ENCODE measurements at regions not wholly inside any gene's neighbourhood (a gene's known extent, or its start where the extent isn't known, plus 50 kb on each side); places are given as distances from the start of the nearest gene placed in this dataset.
"Not testable (repeated sequence)": the region's sequence is repeated elsewhere in the genome, so short reads cannot be mapped to it uniquely, and the experiment has no call there.

- Histone ChIP-seq H3K4me1 (peaks cover 7 to 60% (median 42%) of the 10 kb centered on the region in 4 donors), H3K27me3 (no peaks in the 10 kb centered on the region), H3K27ac (peak overlapping the region; percentile 79 to 88), H3K4me3 (no peak overlapping the region), H3K9me3 (no peaks in the 10 kb centered on the region), H3K36me3 (no peaks in the 10 kb centered on the region)
- DNase-seq, result no peak
- TF ChIP-seq, protein P1, sequence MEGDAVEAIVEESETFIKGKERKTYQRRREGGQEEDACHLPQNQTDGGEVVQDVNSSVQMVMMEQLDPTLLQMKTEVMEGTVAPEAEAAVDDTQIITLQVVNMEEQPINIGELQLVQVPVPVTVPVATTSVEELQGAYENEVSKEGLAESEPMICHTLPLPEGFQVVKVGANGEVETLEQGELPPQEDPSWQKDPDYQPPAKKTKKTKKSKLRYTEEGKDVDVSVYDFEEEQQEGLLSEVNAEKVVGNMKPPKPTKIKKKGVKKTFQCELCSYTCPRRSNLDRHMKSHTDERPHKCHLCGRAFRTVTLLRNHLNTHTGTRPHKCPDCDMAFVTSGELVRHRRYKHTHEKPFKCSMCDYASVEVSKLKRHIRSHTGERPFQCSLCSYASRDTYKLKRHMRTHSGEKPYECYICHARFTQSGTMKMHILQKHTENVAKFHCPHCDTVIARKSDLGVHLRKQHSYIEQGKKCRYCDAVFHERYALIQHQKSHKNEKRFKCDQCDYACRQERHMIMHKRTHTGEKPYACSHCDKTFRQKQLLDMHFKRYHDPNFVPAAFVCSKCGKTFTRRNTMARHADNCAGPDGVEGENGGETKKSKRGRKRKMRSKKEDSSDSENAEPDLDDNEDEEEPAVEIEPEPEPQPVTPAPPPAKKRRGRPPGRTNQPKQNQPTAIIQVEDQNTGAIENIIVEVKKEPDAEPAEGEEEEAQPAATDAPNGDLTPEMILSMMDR (IDR thresholded peaks at IDR 0.05), result no peak
- intact Hi-C loops (cut with DNase I; ENCODE audit: low total_unique reads), result loop anchor here (10.0 kb wide), 2 partner anchors 45 to 75 kb away; partner anchors contain the start of genes SEPTIN10 and SOWAHC
These were observed 75.8 kb downstream of the SOWAHC start for GRCh38 chr2:109689973-109690372.

GRCh38 chr2:109690457-109690821 is 76.3 kb downstream of the SOWAHC start:
- Histone ChIP-seq H3K9me3 (no peaks in the 10 kb centered on the region), H3K36me3 (no peaks in the 10 kb centered on the region), H3K4me3 (no peak overlapping the region), H3K27ac (peak overlapping the region; percentile 79 to 88), H3K4me1 (peaks cover 7 to 60% (median 42%) of the 10 kb centered on the region in 4 donors), H3K27me3 (no peaks in the 10 kb centered on the region)
- intact Hi-C loops (cut with DNase I; ENCODE audit: low total_unique reads), result loop anchor here (10.0 kb wide), 2 partner anchors 46 to 76 kb away; partner anchors contain the start of genes SEPTIN10 and SOWAHC
- TF ChIP-seq, protein P1 (IDR thresholded peaks at IDR 0.05), result no peak
- DNase-seq, result no peak

DNA sequence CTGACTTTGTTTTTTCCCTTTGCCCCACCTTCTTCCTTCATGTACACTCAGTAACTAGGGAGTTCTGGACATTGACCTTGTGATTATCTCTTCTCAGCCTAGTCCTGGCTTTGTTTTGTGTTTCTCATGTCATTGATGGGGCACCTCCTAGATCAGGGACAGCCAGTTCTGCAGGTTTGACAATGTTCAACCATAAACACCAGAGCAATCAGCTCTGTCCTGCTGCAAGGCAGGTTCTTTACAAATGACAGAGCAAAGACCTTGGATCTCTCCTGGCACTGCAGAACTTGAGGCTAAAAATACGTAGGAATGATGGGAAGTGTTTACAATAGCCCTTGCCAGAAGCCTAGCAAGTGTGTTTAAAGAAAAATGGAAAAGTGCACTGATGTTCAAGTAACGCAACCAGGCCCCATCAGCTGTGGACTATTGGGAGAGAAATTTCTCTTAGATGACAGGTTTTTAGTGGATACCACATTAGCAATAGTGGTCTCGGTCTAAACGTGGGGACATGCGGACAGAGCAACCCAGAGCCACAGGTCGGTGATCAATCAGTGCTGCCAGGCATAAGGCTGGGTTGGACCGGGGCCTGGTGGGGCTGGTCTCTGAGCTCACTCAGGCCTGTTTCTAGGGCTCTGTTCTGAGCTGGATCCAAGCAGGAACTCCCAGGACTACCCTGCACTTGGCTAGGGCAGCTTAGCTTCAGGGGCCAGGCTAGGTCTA is 76.8 kb downstream of the SOWAHC start:
- Histone ChIP-seq H3K9me3 (no peaks in the 10 kb centered on the region), H3K4me1 (peaks cover 7 to 60% (median 42%) of the 10 kb centered on the region in 4 donors), H3K27ac (peak overlapping the region; percentile 79 to 88), H3K4me3 (no peak overlapping the region), H3K36me3 (no peaks in the 10 kb centered on the region), H3K27me3 (no peaks in the 10 kb centered on the region)
- intact Hi-C loops (cut with DNase I; ENCODE audit: low total_unique reads), result loop anchor here (10.0 kb wide), 2 partner anchors 46 to 76 kb away; partner anchors contain the start of genes SEPTIN10 and SOWAHC
- peak; percentile 44 to 81 for DNase-seq
- TF ChIP-seq, protein P1 (IDR thresholded peaks at IDR 0.05), result no peak

DNA sequence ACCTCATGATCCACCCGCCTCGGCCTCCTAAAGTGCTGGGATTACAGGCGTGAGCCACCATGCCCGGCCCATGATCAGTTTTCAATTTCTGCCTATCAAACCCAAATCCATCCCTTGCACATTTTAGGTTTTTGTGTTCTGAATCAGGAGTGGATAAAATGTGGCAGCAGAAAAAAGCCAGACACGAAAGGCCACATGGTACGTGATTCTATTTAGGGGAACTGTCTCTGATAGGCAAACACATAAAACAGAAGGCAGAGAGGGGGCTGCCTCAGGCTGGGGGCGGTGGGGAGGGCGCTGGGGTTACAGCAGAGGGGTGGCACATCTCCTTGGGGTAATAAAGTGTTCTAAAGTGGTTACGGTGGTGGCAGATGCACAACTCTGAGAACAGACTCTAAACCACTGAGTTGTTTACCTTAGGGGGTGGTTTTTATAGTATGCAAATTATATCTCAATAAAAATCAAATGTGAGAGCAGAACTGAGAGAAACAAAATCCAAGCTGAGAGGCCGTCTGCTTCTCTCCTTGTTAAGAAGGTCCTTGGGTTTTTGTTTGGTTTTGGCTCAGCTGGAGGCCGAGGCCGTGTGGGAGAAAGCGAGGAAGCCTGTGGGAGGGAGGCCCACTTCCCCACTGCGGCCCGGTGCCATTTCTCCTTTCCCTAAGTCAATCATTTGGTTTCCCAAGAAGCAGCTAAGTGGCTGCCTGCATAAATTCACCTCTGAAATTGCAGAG is 78.0 kb downstream of the SOWAHC start:
- intact Hi-C loops (cut with DNase I; ENCODE audit: low total_unique reads), result loop anchor here (10.0 kb wide), 2 partner anchors 47 to 77 kb away; partner anchors contain the start of genes SEPTIN10 and SOWAHC
- H3K27me3 ChIP-seq, result no peaks in the 10 kb centered on the region
- H3K9me3 ChIP-seq, result no peaks in the 10 kb centered on the region
- H3K36me3 ChIP-seq, result no peaks in the 10 kb centered on the region
- DNase-seq, result no peak
- H3K4me3 ChIP-seq, result no peak overlapping the region
- TF ChIP-seq, protein P1 (IDR thresholded peaks at IDR 0.05), result no peak
- H3K27ac ChIP-seq, result peak overlapping the region; percentile 79 to 88
- peaks cover 7 to 60% (median 42%) of the 10 kb centered on the region in 4 donors for H3K4me1 ChIP-seq

- peaks cover 7 to 60% (median 42%) of the 10 kb centered on the region in 4 donors for H3K4me1 ChIP-seq
- not testable (repeated sequence) for H3K4me3 ChIP-seq, H3K27me3 ChIP-seq, H3K36me3 ChIP-seq, DNase-seq, H3K9me3 ChIP-seq
- intact Hi-C loops (cut with DNase I; ENCODE audit: low total_unique reads), result loop anchor here (10.0 kb wide), 2 partner anchors 48 to 78 kb away; partner anchors contain the start of genes SEPTIN10 and SOWAHC
- peak overlapping the region; percentile 79 to 88 for H3K27ac ChIP-seq
These were observed 78.7 kb downstream of the SOWAHC start for GRCh38 chr2:109692831-109693230.

DNA sequence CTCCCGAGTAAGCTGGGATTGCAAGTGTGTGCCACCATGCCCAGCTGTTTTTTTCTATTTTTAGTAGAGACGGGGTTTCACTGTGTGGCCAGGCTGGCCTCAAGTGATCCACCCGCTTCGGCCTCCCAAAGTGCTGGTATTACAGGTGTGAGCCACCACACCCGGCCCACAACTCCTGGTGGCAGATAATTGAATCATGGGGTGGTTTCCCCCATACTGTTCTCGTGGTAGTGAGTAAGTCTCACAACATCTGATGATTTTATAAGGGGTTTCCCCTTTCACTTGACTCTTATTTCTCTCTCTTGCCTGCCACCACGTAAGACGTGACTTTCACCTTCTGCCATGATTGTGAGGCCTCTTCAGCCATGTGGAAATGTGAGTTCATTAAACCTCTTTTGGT is 79.1 kb downstream of the SOWAHC start:
- not testable (repeated sequence) for H3K9me3 ChIP-seq, H3K27me3 ChIP-seq, DNase-seq, H3K4me3 ChIP-seq, H3K36me3 ChIP-seq
- H3K27ac ChIP-seq, result peak overlapping the region; percentile 79 to 88
- intact Hi-C loops (cut with DNase I; ENCODE audit: low total_unique reads), result loop anchor here (10.0 kb wide), 2 partner anchors 48 to 78 kb away; partner anchors contain the start of genes SEPTIN10 and SOWAHC
- H3K4me1 ChIP-seq, result peaks cover 7 to 60% (median 42%) of the 10 kb centered on the region in 4 donors

Measured in tibial artery (tissue), 4 donors.